ENCODE measurements at regions not wholly inside any gene's neighbourhood (a gene's known extent, or its start where the extent isn't known, plus 50 kb on each side); places are given as distances from the start of the nearest gene placed in this dataset.

GRCh38 chr10:71075086-71075758, 137.1 kb upstream of the UNC5B start:
- H3K36me3 Mint-ChIP-seq, result no peaks in the 10 kb centered on the region
- DNase-seq (no peak), ATAC-seq (no peak)
- no peaks in the 10 kb centered on the region for H3K4me1 Mint-ChIP-seq
- no peaks in the 10 kb centered on the region for H3K9me3 Mint-ChIP-seq
- no peaks in the 10 kb centered on the region for H3K9me3 ChIP-seq (ENCODE audit: control insufficient read depth, insufficient read depth, low read length)
- no peak for TF ChIP-seq CTCF (IDR thresholded peaks at IDR 0.05)
- no peaks in the 10 kb centered on the region for H3K27me3 ChIP-seq (ENCODE audit: control insufficient read depth, insufficient read depth, low read length)
- intact Hi-C loops (cut with micrococcal nuclease), result no loop called here
- peaks cover 0 to 9% of the 10 kb centered on the region in 2 donors for H3K27me3 Mint-ChIP-seq (ENCODE audit: low read depth in 2 of 2)
- no peak overlapping the region for H3K27ac Mint-ChIP-seq
- H3K36me3 ChIP-seq (ENCODE audit: control insufficient read depth, insufficient read depth, low read length), result no peaks in the 10 kb centered on the region
- no peak overlapping the region for H3K27ac ChIP-seq (ENCODE audit: low read length)
- no peak overlapping the region for H3K4me3 ChIP-seq (ENCODE audit: low read length)
- WGBS (ENCODE audit: insufficient coverage), result 70% methylated on average over 8 of the region's 8 CpGs
- H3K4me1 ChIP-seq (ENCODE audit: control insufficient read depth, insufficient read depth, low read length), result no peaks in the 10 kb centered on the region
- no peak overlapping the region for H3K4me3 Mint-ChIP-seq

GRCh38 chr10:71075759-71076472, 136.5 kb upstream of the UNC5B start:
- no peak overlapping the region for H3K4me3 ChIP-seq (ENCODE audit: low read length)
- H3K9me3 ChIP-seq (ENCODE audit: control insufficient read depth, insufficient read depth, low read length), result no peaks in the 10 kb centered on the region
- Mint-ChIP-seq H3K27ac (no peak overlapping the region), H3K36me3 (no peaks in the 10 kb centered on the region), H3K9me3 (no peaks in the 10 kb centered on the region), H3K4me1 (no peaks in the 10 kb centered on the region), H3K4me3 (no peak overlapping the region), H3K27me3 (ENCODE audit: low read depth in 2 of 2) (peaks cover 0 to 9% of the 10 kb centered on the region in 2 donors)
- no peaks in the 10 kb centered on the region for H3K36me3 ChIP-seq (ENCODE audit: control insufficient read depth, insufficient read depth, low read length)
- H3K27ac ChIP-seq (ENCODE audit: low read length), result no peak overlapping the region
- H3K27me3 ChIP-seq (ENCODE audit: control insufficient read depth, insufficient read depth, low read length), result no peaks in the 10 kb centered on the region
- intact Hi-C loops (cut with micrococcal nuclease), result no loop called here
- H3K4me1 ChIP-seq (ENCODE audit: control insufficient read depth, insufficient read depth, low read length), result no peaks in the 10 kb centered on the region
- no peak for DNase-seq
- no peak for TF ChIP-seq CTCF (IDR thresholded peaks at IDR 0.05)
- WGBS (ENCODE audit: insufficient coverage), result 88% methylated on average over 15 of the region's 15 CpGs
- no peak for ATAC-seq

GRCh38 chr10:71076473-71077142, 135.8 kb upstream of the UNC5B start:
- 84% methylated on average over 8 of the region's 8 CpGs for WGBS (ENCODE audit: insufficient coverage)
- H3K4me1 Mint-ChIP-seq, result no peaks in the 10 kb centered on the region

More at GRCh38 chr10:71076473-71077142, 135.8 kb upstream of the UNC5B start:
- Mint-ChIP-seq H3K36me3 (no peaks in the 10 kb centered on the region), H3K27me3 (ENCODE audit: low read depth in 2 of 2) (peaks cover 0 to 9% of the 10 kb centered on the region in 2 donors), H3K27ac (no peak overlapping the region), H3K4me3 (no peak overlapping the region), H3K9me3 (no peaks in the 10 kb centered on the region)
- H3K4me3 ChIP-seq (ENCODE audit: low read length), result no peak overlapping the region
- peak in 1 of 2 donors; percentile 8 for DNase-seq
- no peaks in the 10 kb centered on the region for H3K9me3 ChIP-seq (ENCODE audit: control insufficient read depth, insufficient read depth, low read length)
- no peak for TF ChIP-seq CTCF (IDR thresholded peaks at IDR 0.05)
- no peak for ATAC-seq
- H3K27me3 ChIP-seq (ENCODE audit: control insufficient read depth, insufficient read depth, low read length), result no peaks in the 10 kb centered on the region
- no peaks in the 10 kb centered on the region for H3K4me1 ChIP-seq (ENCODE audit: control insufficient read depth, insufficient read depth, low read length)
- intact Hi-C loops (cut with micrococcal nuclease), result no loop called here
- H3K27ac ChIP-seq (ENCODE audit: low read length), result no peak overlapping the region
- no peaks in the 10 kb centered on the region for H3K36me3 ChIP-seq (ENCODE audit: control insufficient read depth, insufficient read depth, low read length)
